HG02981 (cell line): ENCODE measurements at regions not wholly inside any gene's neighbourhood (a gene's known extent, or its start where the extent isn't known, plus 50 kb on each side); places are given as distances from the start of the nearest gene placed in this dataset.

Experiments
- ATAC-seq: cut with Tn5 transposase; IDR thresholded peaks from one replicate; pipeline ENCODE4 v1.9.1; 2021; ENCODE audit warnings: mild to moderate bottlenecking, moderate library complexity; ENCODE audit not compliant: unreplicated experiment

GRCh38 chrX:20637351-20637750 lies 370.6 kb upstream of the RPS6KA3 start:
- ATAC-seq, result no peak

GRCh38 chrX:20633451-20633850 lies 366.7 kb upstream of the RPS6KA3 start:
- ATAC-seq, result no peak

- ATAC-seq, result no peak
Measured at GRCh38 chrX:20623448-20623847, 356.7 kb upstream of the RPS6KA3 start.

- no peak for ATAC-seq
Measured at GRCh38 chrX:20620306-20620705, 353.6 kb upstream of the RPS6KA3 start.

GRCh38 chrX:20609916-20610415 lies 343.3 kb upstream of the RPS6KA3 start:
- ATAC-seq, result no peak

- no peak for ATAC-seq
Measured at GRCh38 chrX:20606831-20607230, 340.1 kb upstream of the RPS6KA3 start.

- ATAC-seq, result no peak
Measured at GRCh38 chrX:20596856-20597255, 330.1 kb upstream of the RPS6KA3 start.

- ATAC-seq, result no peak
Measured at GRCh38 chrX:20595928-20596575, 329.3 kb upstream of the RPS6KA3 start.

- no peak for ATAC-seq
Measured at GRCh38 chrX:20594985-20595384, 328.3 kb upstream of the RPS6KA3 start.

GRCh38 chrX:20593836-20594235 lies 327.1 kb upstream of the RPS6KA3 start:
- ATAC-seq, result no peak

- no peak for ATAC-seq
Measured at GRCh38 chrX:20593402-20593801, 326.7 kb upstream of the RPS6KA3 start.

GRCh38 chrX:20591246-20591645 lies 324.5 kb upstream of the RPS6KA3 start:
- ATAC-seq, result no peak

- no peak for ATAC-seq
Measured at GRCh38 chrX:20585782-20586181, 319.1 kb upstream of the RPS6KA3 start.

GRCh38 chrX:20571611-20572010 lies 304.9 kb upstream of the RPS6KA3 start:
- ATAC-seq, result no peak

GRCh38 chrX:20567108-20567507 lies 300.4 kb upstream of the RPS6KA3 start:
- no peak for ATAC-seq

- ATAC-seq, result no peak
Measured at GRCh38 chrX:20547611-20548051, 280.9 kb upstream of the RPS6KA3 start.

GRCh38 chrX:20545538-20545937 lies 278.8 kb upstream of the RPS6KA3 start:
- ATAC-seq, result no peak

- ATAC-seq, result no peak
Measured at GRCh38 chrX:20542072-20542471, 275.4 kb upstream of the RPS6KA3 start.

GRCh38 chrX:20538974-20539373 lies 272.3 kb upstream of the RPS6KA3 start:
- no peak for ATAC-seq

- no peak for ATAC-seq
Measured at GRCh38 chrX:20531667-20532066, 265.0 kb upstream of the RPS6KA3 start.

GRCh38 chrX:20530406-20530921 lies 263.8 kb upstream of the RPS6KA3 start:
- no peak for ATAC-seq

GRCh38 chrX:20529711-20530110 lies 263.0 kb upstream of the RPS6KA3 start:
- no peak for ATAC-seq

- no peak for ATAC-seq
Measured at GRCh38 chrX:20529301-20529700, 262.6 kb upstream of the RPS6KA3 start.
